ENCODE measurements at regions not wholly inside any gene's neighbourhood (a gene's known extent, or its start where the extent isn't known, plus 50 kb on each side); places are given as distances from the start of the nearest gene placed in this dataset.

- POLR2A ChIA-PET: no interaction called here
- Mint-ChIP-seq H3K36me3 (ENCODE audit: low read depth) (no peaks in the 10 kb centered on the region), H3K4me1 (no peaks in the 10 kb centered on the region), H3K4me3 (no peak overlapping the region), H3K9me3 (peaks cover 5% of the 10 kb centered on the region), H3K27ac (no peak overlapping the region), H3K27me3 (peaks cover 12% of the 10 kb centered on the region)
- no peak for TF ChIP-seq CTCF (IDR thresholded peaks at IDR 0.05)
- CTCF ChIA-PET: no interaction called here
- DNase-seq (no peak), ATAC-seq (ENCODE audit: low read depth) (no peak)
- intact Hi-C loops (cut with micrococcal nuclease): no loop called here
These were observed 210.8 kb upstream of the POU3F1 start for GRCh38 chr1:38257374-38257773.

- no peak for ATAC-seq (ENCODE audit: low read depth)
- Mint-ChIP-seq H3K27ac (no peak overlapping the region), H3K4me3 (no peak overlapping the region)
These were observed 209.5 kb upstream of the POU3F1 start for GRCh38 chr1:38256072-38256471.

GRCh38 chr1:38253314-38253713 lies 206.7 kb upstream of the POU3F1 start:
- ChIA-PET CTCF (no interaction called here), POLR2A (no interaction called here)
- peaks cover 23% of the 10 kb centered on the region for H3K27me3 Mint-ChIP-seq
- TF ChIP-seq CTCF (IDR thresholded peaks at IDR 0.05): no peak
- intact Hi-C loops (cut with micrococcal nuclease): no loop called here
- no peak overlapping the region for H3K27ac Mint-ChIP-seq
- no peaks in the 10 kb centered on the region for H3K9me3 Mint-ChIP-seq
- H3K4me3 Mint-ChIP-seq: no peak overlapping the region
- no peaks in the 10 kb centered on the region for H3K4me1 Mint-ChIP-seq
- DNase-seq (no peak), ATAC-seq (ENCODE audit: low read depth) (no peak)
- H3K36me3 Mint-ChIP-seq (ENCODE audit: low read depth): no peaks in the 10 kb centered on the region

More at GRCh38 chr1:38256072-38256471, 209.5 kb upstream of the POU3F1 start:
- Mint-ChIP-seq H3K27me3 (peaks cover 9% of the 10 kb centered on the region), H3K4me1 (no peaks in the 10 kb centered on the region), H3K9me3 (peaks cover 5% of the 10 kb centered on the region), H3K36me3 (ENCODE audit: low read depth) (no peaks in the 10 kb centered on the region)
- no peak for TF ChIP-seq CTCF (IDR thresholded peaks at IDR 0.05)
- CTCF ChIA-PET: no interaction called here
- no peak for DNase-seq
- POLR2A ChIA-PET: no interaction called here
- intact Hi-C loops (cut with micrococcal nuclease): no loop called here

- Mint-ChIP-seq H3K4me1 (no peaks in the 10 kb centered on the region), H3K27me3 (peaks cover 22% of the 10 kb centered on the region), H3K9me3 (no peaks in the 10 kb centered on the region), H3K27ac (no peak overlapping the region), H3K36me3 (ENCODE audit: low read depth) (no peaks in the 10 kb centered on the region), H3K4me3 (no peak overlapping the region)
- DNase-seq (no peak), ATAC-seq (ENCODE audit: low read depth) (no peak)
- TF ChIP-seq CTCF (IDR thresholded peaks at IDR 0.05): no peak
- POLR2A ChIA-PET: no interaction called here
- intact Hi-C loops (cut with micrococcal nuclease): no loop called here
- CTCF ChIA-PET: no interaction called here
These were observed 203.8 kb upstream of the POU3F1 start for GRCh38 chr1:38250356-38250755.

- ATAC-seq (ENCODE audit: low read depth) (no peak), DNase-seq (no peak)
- Mint-ChIP-seq H3K4me1 (no peaks in the 10 kb centered on the region), H3K36me3 (ENCODE audit: low read depth) (no peaks in the 10 kb centered on the region), H3K27me3 (peaks cover 20% of the 10 kb centered on the region), H3K4me3 (no peak overlapping the region), H3K27ac (no peak overlapping the region), H3K9me3 (no peaks in the 10 kb centered on the region)
- ChIA-PET CTCF (no interaction called here), POLR2A (no interaction called here)
- intact Hi-C loops (cut with micrococcal nuclease): no loop called here
- TF ChIP-seq CTCF (IDR thresholded peaks at IDR 0.05): no peak
These were observed 202.4 kb upstream of the POU3F1 start for GRCh38 chr1:38249001-38249400.

Data from activated B cell treated with CpG ODN at 0.5 μM for 24 hours (primary cell).